DOHH2 (cell line): ENCODE measurements at regions not wholly inside any gene's neighbourhood (a gene's known extent, or its start where the extent isn't known, plus 50 kb on each side); places are given as distances from the start of the nearest gene placed in this dataset.

Source experiments
- H3F3A ChIP-seq: fragments of 200-600 bp; sonication (generic), shearing (Covaris generic); 2 replicates; pipeline ENCODE4 v1.6.0; 2016; ENCODE audit warnings: antibody characterized with exemption, mild to moderate bottlenecking; ENCODE audit not compliant: control insufficient read depth, insufficient read depth
- H3K27ac ChIP-seq: fragments of 200-600 bp; sonication (generic); 2 replicates; pipeline ENCODE4 v1.5.1; 2014; ENCODE audit warnings: low read depth, mild to moderate bottlenecking, low read length, moderate library complexity
- H3K27me3 ChIP-seq: fragments of 200-600 bp; sonication (generic); 2 replicates; pipeline ENCODE4 v1.6.1; 2014; ENCODE audit warnings: mild to moderate bottlenecking, low read length, mixed read lengths; ENCODE audit not compliant: control insufficient read depth
- H3K36me3 ChIP-seq: fragments of 200-600 bp; sonication (generic); 2 replicates; pipeline ENCODE4 v1.6.1; 2014; ENCODE audit warnings: mild to moderate bottlenecking, low read length, moderate library complexity, mixed read lengths; ENCODE audit not compliant: control insufficient read depth
- H3K4me1 ChIP-seq: fragments of 200-600 bp; sonication (generic); 2 replicates; pipeline ENCODE4 v1.6.1; 2014; ENCODE audit warnings: mild to moderate bottlenecking, low read length, mixed read lengths; ENCODE audit not compliant: control insufficient read depth
- H3K4me2 ChIP-seq: fragments of 200-600 bp; sonication (generic); 2 replicates; pipeline ENCODE4 v1.6.0; 2014; ENCODE audit warnings: mild to moderate bottlenecking, low read length, moderate library complexity
- H3K4me3 ChIP-seq: fragments of 200-600 bp; sonication (generic); 2 replicates; pipeline ENCODE4 v1.5.1; 2014; ENCODE audit warnings: mild to moderate bottlenecking, low read length, mixed read lengths
- H3K79me2 ChIP-seq: fragments of 200-600 bp; sonication (generic); 2 replicates; pipeline ENCODE4 v1.6.1; 2014; ENCODE audit warnings: mild to moderate bottlenecking, low read length, mixed read lengths; ENCODE audit not compliant: control insufficient read depth
- H3K9me2 ChIP-seq: fragments of 200-600 bp; sonication (generic); replicated peaks from 2 replicates; pipeline ENCODE4 v1.6.1; 2014; ENCODE audit warnings: mild to moderate bottlenecking, low read length, mixed read lengths; ENCODE audit not compliant: control insufficient read depth
- H3K9me3 ChIP-seq: fragments of 200-600 bp; sonication (generic); 2 replicates; pipeline ENCODE4 v1.6.1; 2014; ENCODE audit warnings: antibody characterized with exemption, low read length, mixed read lengths; ENCODE audit not compliant: control insufficient read depth, insufficient read depth
- H4K20me1 ChIP-seq: fragments of 200-600 bp; sonication (generic); 2 replicates; pipeline ENCODE4 v1.6.0; 2014; ENCODE audit warnings: low read depth, mild to moderate bottlenecking, antibody characterized with exemption, low read length, moderate library complexity; ENCODE audit not compliant: control insufficient read depth, insufficient read depth
- EZH2phosphoT487 ChIP-seq: fragments of 200-600 bp; sonication (generic); IDR thresholded peaks from 2 replicates; pipeline ENCODE4 v1.6.1; 2017; ENCODE audit warnings: borderline replicate concordance, mild to moderate bottlenecking, antibody characterized with exemption, low read length, moderate library complexity, mixed read lengths
- TF ChIP-seq, protein P1 (sequence below): fragments of 200-600 bp; sonication (generic); IDR thresholded peaks from one replicate; pipeline ENCODE4 v1.5.1; 2014; ENCODE audit warnings: antibody characterized with exemption, mild to moderate bottlenecking, low read depth, low read length; ENCODE audit not compliant: poor library complexity, severe bottlenecking

DNA sequence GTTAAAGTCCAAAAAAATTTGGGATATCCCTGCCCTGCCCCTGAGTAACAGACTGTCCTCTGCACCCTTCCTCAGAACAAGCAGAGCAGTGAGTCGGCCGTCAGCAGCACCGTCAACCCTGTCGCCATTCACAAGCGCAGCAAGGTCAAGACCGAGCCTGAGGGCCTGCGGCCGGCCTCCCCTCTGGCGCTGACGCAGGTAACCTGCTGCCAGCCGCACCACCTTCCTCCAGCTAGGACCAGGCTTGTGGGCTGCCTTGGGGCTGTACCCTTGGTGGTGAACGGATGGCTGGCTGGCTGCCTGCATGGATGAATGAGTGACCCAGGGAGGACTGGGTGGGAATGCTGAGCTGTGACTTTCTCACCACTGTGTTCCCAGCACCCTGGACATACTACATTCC, 236.2 kb downstream of the GLI2 start:
- H3K36me3 ChIP-seq = no peaks in the 10 kb centered on the region

GRCh38 chr2:120972286-120972685, 236.6 kb downstream of the GLI2 start:
- Histone ChIP-seq H3K27me3 (no peaks in the 10 kb centered on the region), H3K27ac (no peak overlapping the region), H4K20me1 (no peaks in the 10 kb centered on the region), H3F3A (no peaks in the 10 kb centered on the region), H3K4me1 (no peaks in the 10 kb centered on the region), H3K4me2 (no peak overlapping the region), H3K9me2 (no peaks in the 10 kb centered on the region), H3K4me3 (no peak overlapping the region), H3K79me2 (no peaks in the 10 kb centered on the region), H3K9me3 (no peaks in the 10 kb centered on the region), H3K36me3 (no peaks in the 10 kb centered on the region)
- TF ChIP-seq, protein P1, sequence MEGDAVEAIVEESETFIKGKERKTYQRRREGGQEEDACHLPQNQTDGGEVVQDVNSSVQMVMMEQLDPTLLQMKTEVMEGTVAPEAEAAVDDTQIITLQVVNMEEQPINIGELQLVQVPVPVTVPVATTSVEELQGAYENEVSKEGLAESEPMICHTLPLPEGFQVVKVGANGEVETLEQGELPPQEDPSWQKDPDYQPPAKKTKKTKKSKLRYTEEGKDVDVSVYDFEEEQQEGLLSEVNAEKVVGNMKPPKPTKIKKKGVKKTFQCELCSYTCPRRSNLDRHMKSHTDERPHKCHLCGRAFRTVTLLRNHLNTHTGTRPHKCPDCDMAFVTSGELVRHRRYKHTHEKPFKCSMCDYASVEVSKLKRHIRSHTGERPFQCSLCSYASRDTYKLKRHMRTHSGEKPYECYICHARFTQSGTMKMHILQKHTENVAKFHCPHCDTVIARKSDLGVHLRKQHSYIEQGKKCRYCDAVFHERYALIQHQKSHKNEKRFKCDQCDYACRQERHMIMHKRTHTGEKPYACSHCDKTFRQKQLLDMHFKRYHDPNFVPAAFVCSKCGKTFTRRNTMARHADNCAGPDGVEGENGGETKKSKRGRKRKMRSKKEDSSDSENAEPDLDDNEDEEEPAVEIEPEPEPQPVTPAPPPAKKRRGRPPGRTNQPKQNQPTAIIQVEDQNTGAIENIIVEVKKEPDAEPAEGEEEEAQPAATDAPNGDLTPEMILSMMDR = no peak
- no peak for TF ChIP-seq EZH2phosphoT487

More for the DNA sequence above, 236.2 kb downstream of the GLI2 start:
- H3K79me2 ChIP-seq = no peaks in the 10 kb centered on the region
- no peaks in the 10 kb centered on the region for H3K27me3 ChIP-seq
- H3K4me1 ChIP-seq = no peaks in the 10 kb centered on the region
- no peaks in the 10 kb centered on the region for H3F3A ChIP-seq
- no peaks in the 10 kb centered on the region for H3K9me2 ChIP-seq
- no peak overlapping the region for H3K27ac ChIP-seq
- H3K4me3 ChIP-seq = no peak overlapping the region
- no peak overlapping the region for H3K4me2 ChIP-seq
- H3K9me3 ChIP-seq = no peaks in the 10 kb centered on the region
- no peaks in the 10 kb centered on the region for H4K20me1 ChIP-seq
- TF ChIP-seq, protein P1 = no peak
- no peak for TF ChIP-seq EZH2phosphoT487

- Histone ChIP-seq H3F3A (no peaks in the 10 kb centered on the region), H3K27me3 (no peaks in the 10 kb centered on the region), H3K4me3 (no peak overlapping the region), H3K9me2 (no peaks in the 10 kb centered on the region), H3K79me2 (no peaks in the 10 kb centered on the region), H3K4me2 (no peak overlapping the region), H3K27ac (no peak overlapping the region), H4K20me1 (no peaks in the 10 kb centered on the region), H3K4me1 (no peaks in the 10 kb centered on the region), H3K36me3 (no peaks in the 10 kb centered on the region), H3K9me3 (no peaks in the 10 kb centered on the region)
- TF ChIP-seq, protein P1 = no peak
- no peak for TF ChIP-seq EZH2phosphoT487
Measured at GRCh38 chr2:120973196-120973595, 237.5 kb downstream of the GLI2 start.

- Histone ChIP-seq H3K4me1 (no peaks in the 10 kb centered on the region), H3K36me3 (no peaks in the 10 kb centered on the region)
Measured at GRCh38 chr2:120974950-120975349, 239.3 kb downstream of the GLI2 start.

More at GRCh38 chr2:120974950-120975349, 239.3 kb downstream of the GLI2 start:
- no peak overlapping the region for H3K4me3 ChIP-seq
- H4K20me1 ChIP-seq = no peaks in the 10 kb centered on the region
- H3K27me3 ChIP-seq = no peaks in the 10 kb centered on the region
- H3K27ac ChIP-seq = no peak overlapping the region
- no peak overlapping the region for H3K4me2 ChIP-seq
- H3K9me2 ChIP-seq = no peaks in the 10 kb centered on the region
- H3F3A ChIP-seq = no peaks in the 10 kb centered on the region
- no peaks in the 10 kb centered on the region for H3K79me2 ChIP-seq
- H3K9me3 ChIP-seq = no peaks in the 10 kb centered on the region
- no peak for TF ChIP-seq EZH2phosphoT487
- TF ChIP-seq, protein P1 = no peak
